GM20000 (cell line): ENCODE measurements at regions not wholly inside any gene's neighbourhood (a gene's known extent, or its start where the extent isn't known, plus 50 kb on each side); places are given as distances from the start of the nearest gene placed in this dataset.
"Not testable (repeated sequence)": the region's sequence is repeated elsewhere in the genome, so short reads cannot be mapped to it uniquely, and the experiment has no call there.

Source experiments
- DNase-seq: peaks from one replicate; pipeline ENCODE4 v3.0.0; 2012; ENCODE audit warnings: low spot score
- TF ChIP-seq, protein P1 (sequence below): IDR thresholded peaks from 2 replicates; pipeline ENCODE4 v1.5.1; 2012; ENCODE audit warnings: mild to moderate bottlenecking, control low read depth; ENCODE audit errors: extremely low read depth, missing control alignments

DNA sequence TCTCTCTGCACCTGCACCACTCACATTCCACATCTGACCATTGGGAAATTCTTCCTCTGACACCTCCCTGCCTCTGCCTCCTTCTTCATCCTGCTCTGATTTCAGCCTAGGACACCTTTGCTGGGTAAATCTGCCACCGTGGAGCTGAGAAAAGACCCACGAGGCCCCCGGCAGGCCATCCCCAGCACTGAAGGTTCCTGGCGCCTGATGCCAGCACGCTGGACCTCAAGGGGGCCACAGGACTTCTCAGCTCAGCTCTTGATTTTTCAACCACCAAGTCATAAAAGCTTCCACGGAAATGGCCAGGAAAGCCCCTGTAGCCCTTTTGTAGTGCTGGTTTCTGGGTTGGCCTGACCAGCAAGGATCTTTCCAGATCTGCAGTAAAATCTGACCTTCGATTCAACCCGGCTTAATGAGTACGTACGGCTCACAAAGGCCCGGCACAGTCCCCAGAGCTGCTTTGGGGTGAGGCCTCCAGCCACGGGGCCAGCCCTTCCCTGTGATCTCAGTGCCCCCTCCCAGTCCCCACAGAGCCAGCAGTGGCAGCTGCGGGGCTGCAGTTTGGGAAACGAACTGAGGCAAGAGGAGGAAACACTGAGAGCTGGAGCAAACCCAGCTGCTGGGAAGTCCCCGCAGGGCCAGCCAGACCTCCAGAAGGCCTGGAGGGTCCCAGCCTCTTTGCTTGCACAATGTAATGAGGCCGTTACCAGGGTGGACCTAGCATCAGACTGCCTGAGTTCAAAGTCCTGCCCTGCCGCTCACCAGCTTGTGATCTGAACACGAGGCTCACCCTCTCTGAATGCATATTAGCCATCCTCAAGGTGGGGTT lies 157.5 kb downstream of the BMP7 start:
- no peak for DNase-seq

DNA sequence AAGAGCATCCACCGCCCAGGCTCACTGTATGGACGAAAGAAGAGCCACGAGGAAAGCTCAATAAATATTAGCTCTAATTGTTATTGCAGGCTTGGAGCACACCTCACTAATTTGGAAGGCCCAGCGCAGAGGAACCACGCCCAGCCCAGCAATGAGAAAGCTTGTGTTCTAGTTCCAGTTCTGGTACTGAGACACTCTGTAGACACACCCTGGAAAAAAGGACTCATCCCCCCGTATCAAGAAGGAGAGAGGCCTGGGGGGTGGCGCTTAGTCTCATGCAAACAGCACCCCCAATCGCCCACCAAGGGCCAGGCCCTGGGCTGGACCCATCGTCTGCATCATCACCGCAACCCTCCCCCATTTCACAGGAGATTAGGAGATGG lies 156.9 kb downstream of the BMP7 start:
- TF ChIP-seq, protein P1, sequence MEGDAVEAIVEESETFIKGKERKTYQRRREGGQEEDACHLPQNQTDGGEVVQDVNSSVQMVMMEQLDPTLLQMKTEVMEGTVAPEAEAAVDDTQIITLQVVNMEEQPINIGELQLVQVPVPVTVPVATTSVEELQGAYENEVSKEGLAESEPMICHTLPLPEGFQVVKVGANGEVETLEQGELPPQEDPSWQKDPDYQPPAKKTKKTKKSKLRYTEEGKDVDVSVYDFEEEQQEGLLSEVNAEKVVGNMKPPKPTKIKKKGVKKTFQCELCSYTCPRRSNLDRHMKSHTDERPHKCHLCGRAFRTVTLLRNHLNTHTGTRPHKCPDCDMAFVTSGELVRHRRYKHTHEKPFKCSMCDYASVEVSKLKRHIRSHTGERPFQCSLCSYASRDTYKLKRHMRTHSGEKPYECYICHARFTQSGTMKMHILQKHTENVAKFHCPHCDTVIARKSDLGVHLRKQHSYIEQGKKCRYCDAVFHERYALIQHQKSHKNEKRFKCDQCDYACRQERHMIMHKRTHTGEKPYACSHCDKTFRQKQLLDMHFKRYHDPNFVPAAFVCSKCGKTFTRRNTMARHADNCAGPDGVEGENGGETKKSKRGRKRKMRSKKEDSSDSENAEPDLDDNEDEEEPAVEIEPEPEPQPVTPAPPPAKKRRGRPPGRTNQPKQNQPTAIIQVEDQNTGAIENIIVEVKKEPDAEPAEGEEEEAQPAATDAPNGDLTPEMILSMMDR: no peak
- DNase-seq: no peak

More for the DNA sequence above, 157.5 kb downstream of the BMP7 start:
- TF ChIP-seq, protein P1: no peak

DNA sequence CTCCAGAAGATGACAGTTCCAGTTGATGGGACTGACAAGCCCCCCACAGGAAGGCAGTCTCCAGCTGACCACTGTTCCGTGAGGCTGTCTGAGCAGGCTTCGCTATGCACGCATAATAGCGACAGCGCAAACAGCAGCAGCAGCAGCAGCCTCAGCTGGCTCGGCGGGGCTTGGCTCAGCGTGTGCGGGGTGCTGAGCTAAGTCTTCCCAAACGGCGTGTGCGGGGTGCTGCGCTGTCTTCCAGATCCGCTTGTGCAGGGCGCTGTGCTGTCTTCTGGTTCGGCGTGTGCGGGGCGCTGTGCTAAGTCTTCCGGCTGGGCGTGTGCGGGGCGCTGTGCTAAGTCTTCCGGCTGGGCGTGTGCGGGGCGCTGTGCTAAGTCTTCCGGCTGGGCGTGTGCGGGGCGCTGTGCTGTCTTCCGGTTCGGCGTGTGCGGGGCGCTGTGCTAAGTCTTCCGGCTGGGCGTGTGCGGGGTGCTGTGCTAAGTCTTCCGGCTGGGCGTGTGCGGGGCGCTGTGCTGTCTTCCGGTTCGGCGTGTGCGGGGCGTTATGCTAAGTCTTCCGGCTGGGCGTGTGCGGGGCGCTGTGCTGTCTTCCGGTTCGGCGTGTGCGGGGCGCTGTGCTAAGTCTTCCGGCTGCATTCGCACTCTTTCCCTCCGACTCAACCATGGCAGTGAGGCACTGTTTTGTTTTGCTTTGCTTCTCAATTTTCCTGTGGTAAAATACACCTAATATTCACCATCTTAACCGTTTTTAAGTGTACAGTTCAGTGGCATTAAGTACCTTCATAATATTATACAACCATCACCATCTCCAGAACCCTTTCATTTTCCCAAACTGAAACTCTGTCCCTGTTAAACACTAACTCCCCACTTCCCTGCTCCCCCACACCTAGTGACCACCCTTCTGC lies 156.1 kb downstream of the BMP7 start:
- DNase-seq: not testable (repeated sequence)

DNA sequence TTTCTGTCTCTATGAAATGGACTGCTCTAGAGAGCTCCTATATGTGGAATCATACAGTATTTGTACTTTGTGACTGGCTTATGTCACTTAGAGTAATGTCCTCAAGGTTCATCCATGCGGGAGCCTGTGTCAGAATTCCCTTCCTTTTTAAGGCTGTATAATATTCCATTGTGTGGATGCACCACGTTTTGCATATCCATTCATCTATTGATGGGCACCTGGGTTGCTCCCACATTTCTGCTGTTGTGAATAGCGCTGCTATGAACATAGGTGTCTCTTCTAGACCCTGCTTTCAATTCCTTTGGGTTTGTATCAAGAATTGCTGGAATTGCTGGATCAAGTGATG lies 155.4 kb downstream of the BMP7 start:
- DNase-seq: no peak
- TF ChIP-seq, protein P1: no peak

DNA sequence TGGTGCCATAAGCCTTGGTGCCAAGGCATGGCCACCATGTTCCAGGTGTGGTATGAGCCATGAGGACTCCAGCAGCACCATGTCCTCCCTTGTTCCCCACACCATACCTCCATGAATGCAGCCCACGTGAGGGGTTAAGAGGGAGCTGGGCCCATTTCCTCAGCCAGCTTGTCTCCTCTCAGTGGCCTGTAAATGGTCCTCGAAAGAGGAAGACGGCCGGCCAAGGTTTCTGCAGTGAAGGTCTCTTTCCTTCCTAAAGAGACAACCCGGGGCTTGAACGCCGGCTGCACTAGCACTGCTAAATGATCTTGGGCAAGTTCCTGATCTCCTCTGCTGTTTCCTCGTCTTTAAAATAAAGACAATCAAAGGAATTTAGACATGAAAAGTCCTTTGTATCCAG lies 154.0 kb downstream of the BMP7 start:
- no peak for DNase-seq
- TF ChIP-seq, protein P1: no peak

DNA sequence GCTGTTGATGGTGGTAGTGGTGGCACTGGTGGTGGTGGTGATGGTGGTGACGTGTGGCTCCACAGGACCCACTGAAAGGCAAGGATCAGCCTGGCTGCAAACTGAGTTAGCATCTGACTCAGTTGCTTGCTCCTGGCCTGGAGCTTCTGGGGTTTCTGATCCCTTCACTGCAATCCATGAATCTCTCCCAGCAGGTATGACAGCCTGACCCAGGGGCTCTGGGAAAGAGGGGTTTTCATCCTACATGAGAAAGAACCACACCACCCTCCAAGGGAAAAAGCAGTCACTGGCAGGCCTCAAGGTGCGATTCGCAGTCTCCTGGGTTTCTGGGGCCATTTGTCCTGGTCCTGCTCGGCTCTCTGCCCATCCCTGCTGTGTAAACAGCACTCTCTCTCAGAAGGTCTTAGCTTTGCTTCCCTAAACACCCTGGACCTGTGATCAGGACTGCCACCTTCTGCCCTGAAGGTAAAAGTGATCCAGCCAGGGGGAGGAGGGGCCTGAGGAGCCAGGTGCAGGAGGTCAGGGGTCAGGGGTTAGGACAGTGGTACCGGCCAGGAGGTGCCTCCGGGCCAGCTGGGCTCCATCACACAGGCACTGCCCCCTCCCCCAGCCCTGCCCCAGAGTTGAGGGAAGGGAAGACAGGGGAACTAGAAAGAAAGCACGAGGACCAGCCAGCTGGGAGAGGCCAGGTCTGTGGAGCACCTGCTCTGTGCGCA lies 152.0 kb downstream of the BMP7 start:
- DNase-seq: no peak
- TF ChIP-seq, protein P1: no peak

DNA sequence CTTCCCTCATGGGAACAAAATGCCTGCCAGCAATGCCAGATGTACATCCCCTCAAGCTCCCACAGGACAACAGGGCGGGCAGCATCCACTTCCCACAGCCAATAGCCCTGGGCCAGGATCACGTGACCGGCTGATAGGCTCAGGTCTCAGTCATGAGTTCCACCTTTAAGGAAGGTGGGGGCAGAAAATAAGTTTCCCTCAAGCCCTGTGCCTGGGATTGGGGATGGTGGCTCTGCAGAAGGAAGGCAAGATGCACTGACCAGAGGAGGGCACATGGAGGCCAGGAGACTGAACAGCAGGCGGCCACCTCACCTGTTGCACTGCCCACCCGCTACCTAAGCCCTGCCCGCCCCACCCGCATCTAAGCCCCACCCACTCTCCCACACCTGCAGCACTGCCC lies 149.1 kb downstream of the BMP7 start:
- TF ChIP-seq, protein P1: no peak
- no peak for DNase-seq
